ENCODE measurements at regions not wholly inside any gene's neighbourhood (a gene's known extent, or its start where the extent isn't known, plus 50 kb on each side); places are given as distances from the start of the nearest gene placed in this dataset.
"Not testable (repeated sequence)": the region's sequence is repeated elsewhere in the genome, so short reads cannot be mapped to it uniquely, and the experiment has no call there.

DNA sequence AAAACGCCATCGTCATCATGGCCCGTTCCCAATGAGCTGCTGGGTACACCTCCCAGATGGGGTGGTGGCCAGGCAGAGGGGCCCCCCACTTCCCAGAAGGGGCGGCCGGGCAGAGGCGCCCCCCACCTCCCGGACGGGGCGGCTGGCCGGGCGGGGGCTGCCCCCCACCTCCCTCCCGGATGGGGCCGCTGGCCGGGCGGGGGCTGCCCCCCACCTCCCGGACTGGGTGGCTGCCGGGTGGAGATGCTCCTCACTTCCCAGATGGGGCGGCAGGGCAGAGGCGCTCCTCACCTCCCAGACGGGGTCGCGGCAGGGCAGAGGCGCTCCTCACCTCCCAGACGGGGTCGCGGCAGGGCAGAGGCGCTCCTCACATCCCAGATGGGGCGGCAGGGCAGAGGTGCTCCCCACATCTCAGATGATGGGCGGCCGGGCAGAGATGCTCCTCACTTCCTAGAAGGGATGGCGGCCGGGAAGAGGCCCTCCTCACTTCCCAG is 215.4 kb upstream of the TBL1XR1 start:
- TF ChIP-seq CTCF (conservative IDR thresholded peaks at IDR 0.05); ZFX (IDR thresholded peaks at IDR 0.05): not testable (repeated sequence)

All from C4-2B (cell line).